HG02642 (cell line): ENCODE measurements at regions not wholly inside any gene's neighbourhood (a gene's known extent, or its start where the extent isn't known, plus 50 kb on each side); places are given as distances from the start of the nearest gene placed in this dataset.

Source experiments
- ATAC-seq: cut with Tn5 transposase; IDR thresholded peaks from one replicate; pipeline ENCODE4 v1.9.1; 2021; ENCODE audit warnings: mild to moderate bottlenecking; ENCODE audit not compliant: unreplicated experiment, poor library complexity

GRCh38 chr5:64110222-64110621 is 55.4 kb upstream of the RNF180 start:
- no peak for ATAC-seq

DNA sequence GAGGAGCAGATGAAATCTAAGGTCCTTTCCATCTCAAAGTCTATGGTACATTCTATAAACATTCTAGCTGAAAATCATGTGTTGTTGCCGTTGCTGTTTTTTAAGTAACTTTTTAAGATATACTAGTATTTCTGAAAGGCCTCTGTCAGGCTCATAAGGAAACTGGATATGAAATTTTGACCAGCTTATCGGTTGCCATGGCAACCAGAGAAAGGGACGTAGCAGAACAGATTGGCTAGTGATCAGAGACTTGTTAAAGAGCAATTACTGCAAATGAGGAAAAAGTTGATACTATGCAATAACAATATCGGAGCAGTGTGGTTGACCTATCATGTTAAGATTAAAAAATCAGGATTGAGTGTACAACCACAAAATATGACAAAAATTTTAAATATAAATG is 57.0 kb upstream of the RNF180 start:
- no peak for ATAC-seq

- no peak for ATAC-seq
These were observed 65.4 kb upstream of the RNF180 start for GRCh38 chr5:64100203-64100602.

- ATAC-seq: no peak
These were observed 68.9 kb upstream of the RNF180 start for GRCh38 chr5:64096771-64097170.

- ATAC-seq: no peak
These were observed 88.1 kb upstream of the RNF180 start for GRCh38 chr5:64077589-64077988.

DNA sequence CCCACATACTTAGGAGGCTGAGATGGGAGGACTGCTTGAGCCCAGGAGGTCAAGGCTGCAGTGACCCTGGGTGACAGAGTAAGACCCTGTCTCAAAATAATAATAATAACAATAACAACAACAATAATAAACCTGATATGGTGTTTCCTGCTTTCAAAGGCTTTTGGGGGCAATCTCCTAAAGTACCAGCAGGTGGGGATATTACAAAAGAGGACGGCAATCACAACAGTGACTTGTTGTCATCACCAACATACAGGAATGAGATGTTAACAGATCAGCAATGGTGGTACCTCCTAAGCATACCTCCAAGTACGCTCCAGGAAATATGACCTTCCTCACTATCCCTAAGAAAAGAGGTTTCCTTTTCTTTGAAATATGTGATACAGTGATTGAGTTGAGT is 91.1 kb upstream of the RNF180 start:
- ATAC-seq: peak; percentile 87

GRCh38 chr5:64069486-64069885 is 96.2 kb upstream of the RNF180 start:
- no peak for ATAC-seq

DNA sequence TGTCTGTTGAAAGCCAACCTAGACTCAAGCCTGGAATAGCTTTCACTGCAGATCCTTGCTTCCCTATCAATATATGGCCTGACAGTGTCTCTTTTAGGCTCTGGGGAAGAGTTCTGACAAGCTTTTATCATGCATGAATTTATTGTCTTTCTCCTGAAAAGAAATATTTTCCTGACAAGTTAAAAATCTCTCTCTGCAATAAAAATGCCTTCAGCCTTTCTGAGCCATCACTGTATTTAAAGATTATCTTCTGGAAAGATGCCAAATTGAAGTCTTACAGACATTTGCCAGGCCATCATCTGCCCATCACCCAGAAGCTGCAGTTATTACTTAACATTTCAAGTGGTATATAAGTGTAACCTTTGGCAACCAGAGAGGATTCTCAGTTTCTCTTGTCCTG is 88.1 kb upstream of the HTR1A start:
- ATAC-seq: no peak

GRCh38 chr5:64040490-64040889 is 78.2 kb upstream of the HTR1A start:
- ATAC-seq: no peak

DNA sequence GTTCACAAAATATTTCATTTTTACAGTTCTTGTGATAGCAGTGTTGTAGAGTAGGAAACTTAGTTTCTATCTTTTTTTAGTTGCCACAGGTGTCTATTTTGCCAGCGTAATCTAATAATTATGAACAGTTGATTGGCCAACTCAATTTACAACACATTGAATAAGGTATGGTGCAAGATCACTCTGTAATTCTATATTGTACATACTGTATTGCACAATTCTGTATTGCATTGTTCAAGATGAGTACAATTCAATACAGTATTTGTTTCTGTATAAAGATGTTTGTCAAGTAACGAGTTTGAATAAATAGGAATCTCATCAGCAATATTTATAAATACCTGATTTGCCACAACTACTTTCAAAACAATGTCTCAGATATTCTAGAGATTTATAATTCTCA is 64.2 kb upstream of the HTR1A start:
- ATAC-seq: no peak

DNA sequence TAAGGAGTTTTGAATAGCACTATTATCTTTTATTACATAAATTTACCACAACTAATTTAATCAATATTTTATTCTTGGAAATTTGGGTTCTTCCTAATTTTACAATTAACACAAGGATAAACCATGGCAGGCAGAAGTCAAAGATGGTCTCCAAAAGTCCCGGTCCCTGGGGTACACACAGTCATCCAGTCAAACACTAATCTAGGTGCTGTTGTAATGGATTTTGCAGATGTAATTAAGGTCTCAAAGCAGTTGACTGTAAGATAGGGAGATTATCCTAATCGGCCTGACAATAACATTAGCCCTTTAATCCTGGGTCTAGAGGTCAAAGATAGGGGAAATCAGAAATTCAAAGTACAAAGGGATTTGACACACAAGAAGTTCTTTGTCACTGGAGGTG is 57.5 kb upstream of the HTR1A start:
- ATAC-seq: no peak

DNA sequence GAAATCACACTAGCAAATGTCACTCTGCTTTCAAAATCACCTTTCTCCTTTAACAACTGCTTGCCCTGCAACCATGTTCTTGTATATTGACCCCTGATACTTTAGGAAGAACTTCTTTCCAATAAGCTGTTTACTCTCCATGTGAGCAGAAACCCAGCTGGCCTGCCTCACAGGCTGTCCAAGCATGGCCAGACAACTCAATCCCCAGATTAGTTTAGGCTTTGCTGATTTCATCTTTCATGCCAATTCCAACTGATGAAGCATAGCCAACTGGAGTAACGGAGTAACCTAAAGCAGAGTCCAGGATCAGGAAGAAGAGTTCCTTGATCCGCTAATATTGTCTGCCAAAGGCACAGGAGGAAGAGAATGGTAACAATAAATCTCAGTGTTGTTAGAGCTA is 56.7 kb upstream of the HTR1A start:
- no peak for ATAC-seq

DNA sequence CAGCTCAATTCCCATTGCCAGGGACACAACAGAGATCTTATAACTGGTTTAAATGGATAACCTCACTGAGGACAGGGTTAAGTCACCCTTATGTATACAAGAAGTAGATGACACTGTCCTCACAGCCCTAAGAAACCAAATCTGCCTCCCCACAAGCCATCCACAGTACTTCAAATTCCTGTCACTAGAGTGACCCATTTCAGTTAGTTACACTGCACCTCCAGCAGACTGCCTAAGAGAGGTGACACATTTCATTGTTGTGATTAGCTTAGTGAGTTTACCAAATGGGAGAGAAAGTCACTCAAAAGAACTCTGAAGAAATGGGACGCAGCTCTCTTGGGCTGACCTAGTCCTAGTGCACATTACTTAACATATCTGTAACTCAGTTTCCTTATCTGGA is 53.6 kb upstream of the HTR1A start:
- ATAC-seq: no peak
